ENCODE measurements at regions not wholly inside any gene's neighbourhood (a gene's known extent, or its start where the extent isn't known, plus 50 kb on each side); places are given as distances from the start of the nearest gene placed in this dataset.

DNA sequence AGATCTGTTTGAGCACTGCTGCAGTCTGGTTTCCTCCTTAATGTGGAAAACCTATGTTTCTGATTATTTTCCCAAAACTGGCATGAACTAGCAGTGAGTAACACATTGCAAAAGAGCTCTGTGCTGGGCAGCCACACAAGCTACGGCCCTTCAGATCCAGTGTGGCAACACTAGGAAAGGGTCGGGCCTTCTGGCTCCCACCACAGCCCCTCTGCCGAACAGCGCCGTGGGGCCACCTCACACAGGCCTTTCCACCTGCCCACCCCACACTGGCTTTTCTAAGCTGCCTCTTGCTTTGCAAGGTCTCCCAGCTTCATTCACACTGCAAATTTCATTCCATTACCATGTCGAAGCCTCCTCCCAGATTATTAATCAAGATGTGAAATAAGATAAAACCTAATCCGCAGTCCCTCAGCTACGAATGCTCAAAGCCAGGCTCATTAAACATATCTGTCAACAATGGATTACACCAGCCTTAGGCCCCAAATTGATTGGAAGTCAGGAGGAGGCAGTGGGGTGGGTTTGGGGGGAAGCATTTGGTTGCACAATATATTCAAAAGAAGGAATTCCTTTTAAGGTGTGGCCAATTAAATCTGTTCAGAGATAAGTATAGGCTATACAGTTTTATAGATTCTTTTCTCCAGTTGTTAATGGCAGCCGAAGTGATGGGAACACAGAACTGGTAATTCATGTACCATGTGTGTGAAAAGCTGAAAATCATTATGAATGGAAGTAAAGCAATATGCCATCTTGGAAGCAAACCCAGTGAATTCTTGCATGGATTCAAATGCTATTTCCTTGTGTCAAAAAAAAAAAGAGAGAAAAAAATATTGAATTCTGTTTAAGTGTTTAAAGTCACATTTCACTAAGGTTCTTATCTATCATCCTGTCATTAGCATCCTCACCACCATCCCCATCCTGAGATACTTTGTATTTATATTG lies 223.7 kb downstream of the MTERF1 start:
- Histone ChIP-seq H3K9ac (ENCODE audit: low read length) (no peak overlapping the region), H3K9me2 (ENCODE audit: low read depth, low read length) (no peaks in the 10 kb centered on the region), H3K36me3 (ENCODE audit: insufficient read depth, low read length) (no peaks in the 10 kb centered on the region), H3K27ac (ENCODE audit: low read depth, low read length, poor library complexity, severe bottlenecking) (no peak overlapping the region), H2AFZ (ENCODE audit: low read length) (no peak overlapping the region), H3K9me3 (ENCODE audit: low read length) (no peaks in the 10 kb centered on the region), H4K20me1 (ENCODE audit: insufficient read depth, low read length) (no peaks in the 10 kb centered on the region), H3F3A (ENCODE audit: insufficient read depth, low read length) (no peaks in the 10 kb centered on the region), H3K4me1 (ENCODE audit: insufficient read depth, low read length, severe bottlenecking) (no peaks in the 10 kb centered on the region), H3K27me3 (ENCODE audit: insufficient read depth, low read length) (no peaks in the 10 kb centered on the region), H3K79me2 (ENCODE audit: insufficient read depth, low read length) (no peaks in the 10 kb centered on the region), H3K4me2 (ENCODE audit: low read length) (no peak overlapping the region), H3K4me3 (ENCODE audit: low read depth, low read length, poor library complexity, severe bottlenecking) (no peak overlapping the region)
- TF ChIP-seq, protein P1, sequence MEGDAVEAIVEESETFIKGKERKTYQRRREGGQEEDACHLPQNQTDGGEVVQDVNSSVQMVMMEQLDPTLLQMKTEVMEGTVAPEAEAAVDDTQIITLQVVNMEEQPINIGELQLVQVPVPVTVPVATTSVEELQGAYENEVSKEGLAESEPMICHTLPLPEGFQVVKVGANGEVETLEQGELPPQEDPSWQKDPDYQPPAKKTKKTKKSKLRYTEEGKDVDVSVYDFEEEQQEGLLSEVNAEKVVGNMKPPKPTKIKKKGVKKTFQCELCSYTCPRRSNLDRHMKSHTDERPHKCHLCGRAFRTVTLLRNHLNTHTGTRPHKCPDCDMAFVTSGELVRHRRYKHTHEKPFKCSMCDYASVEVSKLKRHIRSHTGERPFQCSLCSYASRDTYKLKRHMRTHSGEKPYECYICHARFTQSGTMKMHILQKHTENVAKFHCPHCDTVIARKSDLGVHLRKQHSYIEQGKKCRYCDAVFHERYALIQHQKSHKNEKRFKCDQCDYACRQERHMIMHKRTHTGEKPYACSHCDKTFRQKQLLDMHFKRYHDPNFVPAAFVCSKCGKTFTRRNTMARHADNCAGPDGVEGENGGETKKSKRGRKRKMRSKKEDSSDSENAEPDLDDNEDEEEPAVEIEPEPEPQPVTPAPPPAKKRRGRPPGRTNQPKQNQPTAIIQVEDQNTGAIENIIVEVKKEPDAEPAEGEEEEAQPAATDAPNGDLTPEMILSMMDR (IDR thresholded peaks at IDR 0.05; ENCODE audit: low read length): no peak
- TF ChIP-seq EZH2 (IDR thresholded peaks at IDR 0.05; ENCODE audit: borderline replicate concordance, low read length): no peak

DNA sequence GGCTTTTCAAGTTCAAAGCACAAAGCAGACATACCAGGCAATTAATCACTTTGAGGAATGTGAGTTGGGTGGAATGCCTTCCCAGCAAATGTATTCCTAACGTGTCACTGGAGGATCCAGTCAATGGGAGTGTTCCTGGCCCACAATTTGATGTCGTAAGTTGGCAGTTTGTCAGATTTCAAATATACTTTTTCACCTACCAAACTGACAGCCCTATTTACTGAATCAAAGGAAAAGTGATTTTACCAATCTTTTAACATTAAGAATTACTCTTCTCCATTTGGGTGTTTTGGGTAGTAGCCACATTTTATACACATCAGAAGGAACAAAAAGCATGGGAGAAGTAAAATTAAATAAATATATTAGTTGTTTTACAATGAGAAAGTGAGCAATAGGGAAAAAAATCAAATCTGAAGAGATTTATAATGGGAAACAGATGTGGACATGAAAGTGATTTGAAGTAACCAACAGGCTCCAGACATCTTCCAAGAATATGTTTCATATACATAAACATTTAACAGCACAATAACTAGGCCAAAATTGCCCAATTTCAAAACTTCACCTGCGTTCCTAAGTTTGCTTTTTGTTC lies 222.9 kb downstream of the MTERF1 start:
- no peak overlapping the region for H2AFZ ChIP-seq (ENCODE audit: low read length)
- TF ChIP-seq, protein P1 (IDR thresholded peaks at IDR 0.05; ENCODE audit: low read length): no peak
- TF ChIP-seq EZH2 (IDR thresholded peaks at IDR 0.05; ENCODE audit: borderline replicate concordance, low read length): no peak
- H4K20me1 ChIP-seq (ENCODE audit: insufficient read depth, low read length): no peaks in the 10 kb centered on the region
- H3K4me1 ChIP-seq (ENCODE audit: insufficient read depth, low read length, severe bottlenecking): no peaks in the 10 kb centered on the region
- no peak overlapping the region for H3K9ac ChIP-seq (ENCODE audit: low read length)
- no peak overlapping the region for H3K4me2 ChIP-seq (ENCODE audit: low read length)
- no peaks in the 10 kb centered on the region for H3K36me3 ChIP-seq (ENCODE audit: insufficient read depth, low read length)
- H3K9me2 ChIP-seq (ENCODE audit: low read depth, low read length): no peaks in the 10 kb centered on the region
- H3K27ac ChIP-seq (ENCODE audit: low read depth, low read length, poor library complexity, severe bottlenecking): no peak overlapping the region
- H3K9me3 ChIP-seq (ENCODE audit: low read length): no peaks in the 10 kb centered on the region
- no peaks in the 10 kb centered on the region for H3K27me3 ChIP-seq (ENCODE audit: insufficient read depth, low read length)
- H3F3A ChIP-seq (ENCODE audit: insufficient read depth, low read length): no peaks in the 10 kb centered on the region
- no peaks in the 10 kb centered on the region for H3K79me2 ChIP-seq (ENCODE audit: insufficient read depth, low read length)
- no peak overlapping the region for H3K4me3 ChIP-seq (ENCODE audit: low read depth, low read length, poor library complexity, severe bottlenecking)

DNA sequence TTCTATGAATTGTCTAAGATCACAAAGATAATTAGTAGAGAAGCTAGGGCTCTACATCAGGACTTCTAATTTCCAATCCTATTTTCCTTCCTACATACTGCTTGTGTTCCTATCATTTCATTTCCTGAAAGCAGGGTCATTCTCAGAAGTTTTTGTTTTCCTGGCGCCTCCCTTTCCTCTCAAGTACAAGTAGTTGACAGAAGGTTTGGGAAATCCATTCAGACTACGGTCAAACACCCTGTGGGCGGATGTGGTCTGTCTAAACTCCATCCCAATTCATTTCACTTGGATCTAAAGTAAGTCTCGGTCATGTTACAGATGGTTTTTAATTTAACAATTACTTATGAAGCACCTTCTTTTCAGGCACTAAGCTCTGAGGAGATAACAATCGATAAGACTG lies 221.4 kb downstream of the MTERF1 start:
- H3K4me2 ChIP-seq (ENCODE audit: low read length): no peak overlapping the region
- no peaks in the 10 kb centered on the region for H3K4me1 ChIP-seq (ENCODE audit: insufficient read depth, low read length, severe bottlenecking)
- H3F3A ChIP-seq (ENCODE audit: insufficient read depth, low read length): no peaks in the 10 kb centered on the region
- H3K9me3 ChIP-seq (ENCODE audit: low read length): no peaks in the 10 kb centered on the region
- H3K9ac ChIP-seq (ENCODE audit: low read length): no peak overlapping the region
- H4K20me1 ChIP-seq (ENCODE audit: insufficient read depth, low read length): no peaks in the 10 kb centered on the region
- H3K27ac ChIP-seq (ENCODE audit: low read depth, low read length, poor library complexity, severe bottlenecking): no peak overlapping the region
- no peaks in the 10 kb centered on the region for H3K9me2 ChIP-seq (ENCODE audit: low read depth, low read length)
- no peak overlapping the region for H3K4me3 ChIP-seq (ENCODE audit: low read depth, low read length, poor library complexity, severe bottlenecking)
- H3K27me3 ChIP-seq (ENCODE audit: insufficient read depth, low read length): no peaks in the 10 kb centered on the region
- TF ChIP-seq, protein P1 (IDR thresholded peaks at IDR 0.05; ENCODE audit: low read length): no peak
- TF ChIP-seq EZH2 (IDR thresholded peaks at IDR 0.05; ENCODE audit: borderline replicate concordance, low read length): no peak
- no peaks in the 10 kb centered on the region for H3K79me2 ChIP-seq (ENCODE audit: insufficient read depth, low read length)
- H3K36me3 ChIP-seq (ENCODE audit: insufficient read depth, low read length): no peaks in the 10 kb centered on the region
- H2AFZ ChIP-seq (ENCODE audit: low read length): no peak overlapping the region

Measured in OCI-LY1 (cell line).